Thymus (tissue), 11 donors: ENCODE measurements at regions not wholly inside any gene's neighbourhood (a gene's known extent, or its start where the extent isn't known, plus 50 kb on each side); places are given as distances from the start of the nearest gene placed in this dataset.

ENCODE experiments used
- DNase-seq, 9 donors: peaks; one replicate each; pipeline ENCODE4 v3.0.0-alpha.2; 2013; ENCODE audit warnings: low spot score in 9 of 9, low read depth in 6 of 9, missing footprints in 1 of 9
- H3K27ac ChIP-seq, 2 donors: one replicate each; pipeline ENCODE4 v1.5.1; 2013; ENCODE audit warnings: control low read depth in 1 of 2, low read depth in 1 of 2, low read length in 1 of 2, mild to moderate bottlenecking in 1 of 2, moderate library complexity in 1 of 2
- H3K27me3 ChIP-seq, 2 donors: one replicate each; pipeline ENCODE4 v1.5.1; 2013; ENCODE audit warnings: low read length in 1 of 2; ENCODE audit not compliant: control insufficient read depth in 2 of 2, insufficient read depth in 1 of 2
- H3K36me3 ChIP-seq, 2 donors: one replicate each; pipeline ENCODE4 v1.5.1; 2013; ENCODE audit warnings: low read length in 1 of 2, mild to moderate bottlenecking in 1 of 2, moderate library complexity in 1 of 2; ENCODE audit not compliant: control insufficient read depth in 2 of 2, insufficient read depth in 2 of 2
- H3K4me1 ChIP-seq, 2 donors: one replicate each; pipeline ENCODE4 v1.5.1; 2013; ENCODE audit warnings: low read length in 2 of 2; ENCODE audit not compliant: control insufficient read depth in 2 of 2, insufficient read depth in 2 of 2
- H3K4me3 ChIP-seq, 2 donors: one replicate each; pipeline ENCODE4 v1.5.1; 2013; ENCODE audit warnings: low read length in 2 of 2, control low read depth in 1 of 2, mild to moderate bottlenecking in 1 of 2
- H3K9me3 ChIP-seq, 2 donors: one replicate each; pipeline ENCODE4 v1.5.1; 2013; ENCODE audit warnings: low read length in 1 of 2, mild to moderate bottlenecking in 1 of 2; ENCODE audit not compliant: control insufficient read depth in 2 of 2, insufficient read depth in 1 of 2
- WGBS: extraction: QIAGEN DNeasy Blood & Tissue Kit; methylation state at CpG from one replicate; pipeline ENCODE4 v1.1.7; 2013; 5-methylcytosine and 5-hydroxymethylcytosine counted together
- donor health status: healthy.

GRCh38 chr18:70489986-70490933 lies 201.4 kb downstream of the SOCS6 start:
- Histone ChIP-seq H3K4me1 (no peaks in the 10 kb centered on the region), H3K27me3 (no peaks in the 10 kb centered on the region), H3K4me3 (no peak overlapping the region), H3K36me3 (no peaks in the 10 kb centered on the region), H3K27ac (no peak overlapping the region), H3K9me3 (no peaks in the 10 kb centered on the region)
- peak in 7 of 9 donors; percentile 8 to 58 (median 31) for DNase-seq
- WGBS, result 35% methylated on average over 10 of the region's 10 CpGs

- 74% methylated on average over 4 of the region's 4 CpGs for WGBS
- no peaks in the 10 kb centered on the region for H3K4me1 ChIP-seq
- no peak overlapping the region for H3K4me3 ChIP-seq
- no peaks in the 10 kb centered on the region for H3K27me3 ChIP-seq
- no peaks in the 10 kb centered on the region for H3K9me3 ChIP-seq
- no peak for DNase-seq
- no peaks in the 10 kb centered on the region for H3K36me3 ChIP-seq
- no peak overlapping the region for H3K27ac ChIP-seq
These were observed 200.7 kb downstream of the SOCS6 start for GRCh38 chr18:70489571-70489970.

- no peak for DNase-seq
- Histone ChIP-seq H3K4me3 (no peak overlapping the region), H3K9me3 (no peaks in the 10 kb centered on the region), H3K27ac (no peak overlapping the region), H3K4me1 (no peaks in the 10 kb centered on the region), H3K27me3 (peaks cover 0 to under 1% of the 10 kb centered on the region in 2 donors), H3K36me3 (no peaks in the 10 kb centered on the region)
- 82% methylated on average over 5 of the region's 5 CpGs for WGBS
These were observed 181.1 kb downstream of the SOCS6 start for GRCh38 chr18:70469916-70470315.

GRCh38 chr18:70468861-70469547 lies 180.2 kb downstream of the SOCS6 start:
- Histone ChIP-seq H3K4me1 (no peaks in the 10 kb centered on the region), H3K27me3 (peaks cover 0 to 3% of the 10 kb centered on the region in 2 donors), H3K4me3 (no peak overlapping the region), H3K27ac (no peak overlapping the region), H3K9me3 (no peaks in the 10 kb centered on the region), H3K36me3 (no peaks in the 10 kb centered on the region)
- 73% methylated on average over 5 of the region's 5 CpGs for WGBS
- DNase-seq, result no peak

GRCh38 chr18:70464343-70465114 lies 175.7 kb downstream of the SOCS6 start:
- H3K27ac ChIP-seq, result no peak overlapping the region
- peak overlapping the region; percentile 9 to 33 for H3K4me3 ChIP-seq
- 26% methylated on average over 18 of the region's 18 CpGs for WGBS
- peak in 6 of 9 donors; percentile 4 to 49 (median 13) for DNase-seq
- peaks cover 0 to 3% of the 10 kb centered on the region in 2 donors for H3K27me3 ChIP-seq
- no peaks in the 10 kb centered on the region for H3K4me1 ChIP-seq
- H3K36me3 ChIP-seq, result no peaks in the 10 kb centered on the region
- H3K9me3 ChIP-seq, result no peaks in the 10 kb centered on the region

- H3K27me3 ChIP-seq, result peaks cover 0 to 3% of the 10 kb centered on the region in 2 donors
- H3K27ac ChIP-seq, result no peak overlapping the region
- WGBS, result 97% methylated on average over 6 of the region's 6 CpGs
- no peaks in the 10 kb centered on the region for H3K9me3 ChIP-seq
- no peaks in the 10 kb centered on the region for H3K36me3 ChIP-seq
- no peak overlapping the region for H3K4me3 ChIP-seq
- H3K4me1 ChIP-seq, result no peaks in the 10 kb centered on the region
- no peak for DNase-seq
These were observed 174.2 kb downstream of the SOCS6 start for GRCh38 chr18:70463085-70463484.

GRCh38 chr18:70462078-70462439 lies 173.2 kb downstream of the SOCS6 start:
- Histone ChIP-seq H3K27me3 (peaks cover 0 to 3% of the 10 kb centered on the region in 2 donors), H3K9me3 (no peaks in the 10 kb centered on the region), H3K27ac (no peak overlapping the region), H3K4me1 (no peaks in the 10 kb centered on the region), H3K4me3 (no peak overlapping the region), H3K36me3 (no peaks in the 10 kb centered on the region)
- 79% methylated on average over 3 of the region's 3 CpGs for WGBS
- no peak for DNase-seq

- Histone ChIP-seq H3K4me1 (no peaks in the 10 kb centered on the region), H3K9me3 (no peaks in the 10 kb centered on the region), H3K27me3 (peaks cover 0 to 3% of the 10 kb centered on the region in 2 donors), H3K4me3 (no peak overlapping the region), H3K27ac (no peak overlapping the region), H3K36me3 (no peaks in the 10 kb centered on the region)
- DNase-seq, result no peak
- 96% methylated on average over 11 of the region's 11 CpGs for WGBS
These were observed 172.7 kb downstream of the SOCS6 start for GRCh38 chr18:70461323-70462077.
